Hypothalamus (tissue), 51 donors: ENCODE measurements at regions not wholly inside any gene's neighbourhood (a gene's known extent, or its start where the extent isn't known, plus 50 kb on each side); places are given as distances from the start of the nearest gene placed in this dataset.

ENCODE experiments used
- DNase-seq, 51 donors: peaks; one replicate each; lab custom pipeline; 2025; lab: John Stamatoyannopoulos, UW

DNA sequence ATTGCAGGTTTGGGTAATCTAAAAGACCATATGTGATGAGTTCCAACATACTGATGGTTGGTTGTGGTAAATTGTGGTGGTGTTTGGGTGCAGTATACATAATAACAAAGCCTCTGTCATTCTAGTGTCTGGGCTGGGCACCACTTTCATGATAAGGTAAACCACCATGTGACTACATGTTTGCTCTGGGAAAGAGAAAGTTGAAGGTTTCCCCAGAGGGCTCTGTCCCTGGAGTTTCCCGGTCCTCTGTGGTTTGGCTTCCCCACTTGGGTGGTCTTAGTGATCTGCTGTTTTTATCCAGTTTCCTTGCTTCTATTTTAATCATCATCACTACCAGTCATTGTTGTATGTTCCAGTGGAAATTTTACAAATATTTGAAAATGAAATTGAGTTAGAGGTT lies 55.9 kb upstream of the TSPAN2 start:
- no peak for DNase-seq

DNA sequence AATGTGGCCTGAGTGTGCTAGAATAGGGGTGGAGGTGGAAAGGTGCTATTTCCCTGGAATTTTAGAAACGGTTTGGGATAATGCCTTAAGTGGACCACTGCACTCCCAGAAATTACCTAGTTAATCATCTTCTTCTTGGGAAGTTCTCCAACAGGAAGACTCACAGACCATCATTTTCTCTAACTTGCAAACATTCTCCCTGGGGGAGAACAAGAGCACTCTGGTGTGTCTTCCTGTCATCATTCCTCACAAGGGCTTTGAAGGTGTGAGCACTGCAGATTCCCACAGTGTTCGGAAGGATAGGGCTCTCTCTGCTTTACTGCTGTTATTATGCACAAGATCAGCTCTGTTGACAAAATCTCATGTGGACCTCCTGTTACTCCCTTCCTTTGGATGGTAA lies 54.9 kb upstream of the TSPAN2 start:
- no peak for DNase-seq

DNA sequence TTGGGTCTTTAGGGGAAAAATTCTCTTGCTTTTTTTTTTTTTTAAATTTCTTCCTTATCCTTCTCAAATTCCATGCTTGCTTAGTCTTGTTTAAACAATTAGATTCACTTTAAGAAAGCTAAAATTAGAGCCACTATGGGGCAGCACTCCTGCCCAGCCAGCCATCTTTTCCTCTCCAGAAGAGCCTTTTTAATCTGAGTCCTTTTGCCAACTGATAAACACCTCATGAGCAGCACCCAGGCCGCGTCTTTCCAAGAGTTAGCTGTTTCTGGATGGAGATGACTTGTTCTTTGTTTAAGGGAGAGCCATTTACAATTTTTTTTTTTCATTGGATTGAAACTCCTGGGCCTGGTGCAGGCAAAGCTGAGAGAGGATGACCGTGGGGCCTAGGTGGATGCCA lies 53.3 kb upstream of the TSPAN2 start:
- no peak for DNase-seq

DNA sequence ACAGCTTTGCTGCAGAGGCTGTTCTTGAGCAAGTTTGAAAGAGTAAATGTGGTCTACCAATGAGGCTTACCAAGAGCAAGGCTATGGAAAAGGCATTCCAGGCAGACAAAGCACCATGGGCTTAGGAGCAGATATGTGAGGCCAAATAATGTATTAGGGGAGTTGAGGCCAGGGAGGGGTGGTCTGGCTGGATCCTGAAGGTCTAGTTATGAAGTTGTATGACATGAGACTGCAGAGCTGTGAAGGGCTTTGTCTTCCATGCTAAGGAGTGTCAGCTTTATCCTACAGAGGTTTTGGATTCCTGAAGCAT lies 51.8 kb upstream of the TSPAN2 start:
- no peak for DNase-seq

DNA sequence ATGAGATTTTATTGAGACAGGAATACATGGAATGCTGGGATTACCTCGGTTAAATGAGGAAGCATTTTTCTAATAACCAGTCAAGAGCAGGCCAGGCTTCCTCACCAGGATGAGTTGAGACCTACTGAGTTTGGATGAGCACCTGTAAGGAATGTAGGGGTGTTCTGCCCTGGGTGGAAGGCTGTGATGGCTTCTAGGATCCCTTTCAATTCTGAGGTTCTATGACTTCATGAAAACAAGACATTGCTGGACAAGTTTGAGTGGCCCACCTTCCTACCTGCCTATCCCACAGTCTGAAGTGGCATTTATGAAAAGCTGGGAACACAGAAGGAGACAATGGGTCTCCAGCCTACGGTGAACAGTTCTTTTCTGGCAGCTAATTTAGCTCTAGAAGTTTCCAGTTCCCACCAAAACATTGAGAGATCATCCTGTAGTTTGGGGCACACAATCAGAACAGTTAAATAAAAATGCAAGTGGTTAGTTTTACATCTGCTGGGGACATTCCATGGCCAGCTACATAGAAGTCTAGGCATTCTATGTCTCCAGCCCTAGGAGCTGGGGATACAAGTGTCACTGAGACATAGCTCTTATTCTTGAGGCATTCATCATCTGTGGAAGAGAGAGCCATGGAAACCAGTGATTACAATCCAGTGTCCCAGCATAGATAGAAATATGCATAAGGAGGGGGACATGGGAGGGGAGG lies 51.3 kb upstream of the TSPAN2 start:
- DNase-seq, result no peak

DNA sequence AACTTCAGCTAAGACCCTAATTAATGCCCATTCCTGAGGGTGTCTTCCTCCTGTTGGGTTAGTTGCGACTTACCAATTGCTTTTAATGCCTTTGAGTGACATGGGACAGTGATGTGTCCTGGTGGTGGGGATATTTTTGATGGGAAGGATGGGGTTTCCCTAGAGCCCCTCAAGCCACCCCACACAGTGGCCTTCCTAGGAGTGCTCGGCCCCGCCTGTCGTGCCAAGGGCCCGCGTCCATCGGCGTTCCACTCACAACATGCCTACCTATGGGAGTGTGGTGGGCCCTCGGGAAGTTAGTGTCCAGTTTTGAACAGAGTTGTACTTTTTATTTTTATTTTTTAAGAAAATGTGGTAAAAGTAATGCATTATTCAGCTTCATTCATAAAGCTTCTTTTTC lies 50.1 kb upstream of the TSPAN2 start:
- DNase-seq, result no peak
